HEK293T (cell line): ENCODE measurements at regions not wholly inside any gene's neighbourhood (a gene's known extent, or its start where the extent isn't known, plus 50 kb on each side); places are given as distances from the start of the nearest gene placed in this dataset.

Experiments
- ARNT ChIP-seq: fragments of 450-650 bp; IDR thresholded peaks from 2 replicates; pipeline ENCODE4 v1.6.1; 2017; ENCODE audit warnings: mild to moderate bottlenecking
- BHLHE40 ChIP-seq: fragments of 450-650 bp; IDR thresholded peaks from 2 replicates; pipeline ENCODE4 v1.6.1; 2016; ENCODE audit warnings: mild to moderate bottlenecking, moderate library complexity, borderline replicate concordance
- FOXA1 ChIP-seq: fragments of 450-650 bp; IDR thresholded peaks from 2 replicates; pipeline ENCODE4 v1.6.1; 2016; ENCODE audit warnings: mild to moderate bottlenecking
- FOXM1 ChIP-seq: fragments of 450-650 bp; IDR thresholded peaks from 2 replicates; pipeline ENCODE4 v1.6.1; 2017; ENCODE audit warnings: mild to moderate bottlenecking, borderline replicate concordance
- L3MBTL2 ChIP-seq: fragments of 450-650 bp; conservative IDR thresholded peaks from 2 replicates; pipeline ENCODE4 v1.6.1; 2016; ENCODE audit warnings: mild to moderate bottlenecking
- NFRKB ChIP-seq: fragments of 450-650 bp; IDR thresholded peaks from 2 replicates; pipeline ENCODE4 v1.6.1; 2016; ENCODE audit warnings: mild to moderate bottlenecking, moderate library complexity
- PKNOX1 ChIP-seq: fragments of 450-650 bp; IDR thresholded peaks from 2 replicates; pipeline ENCODE4 v1.6.1; 2016
- SP1 ChIP-seq: fragments of 450-650 bp; IDR thresholded peaks from 2 replicates; pipeline ENCODE4 v1.6.1; 2017
- SUZ12 ChIP-seq: fragments of 450-650 bp; IDR thresholded peaks from 2 replicates; pipeline ENCODE4 v1.6.1; 2016; ENCODE audit warnings: mild to moderate bottlenecking

DNA sequence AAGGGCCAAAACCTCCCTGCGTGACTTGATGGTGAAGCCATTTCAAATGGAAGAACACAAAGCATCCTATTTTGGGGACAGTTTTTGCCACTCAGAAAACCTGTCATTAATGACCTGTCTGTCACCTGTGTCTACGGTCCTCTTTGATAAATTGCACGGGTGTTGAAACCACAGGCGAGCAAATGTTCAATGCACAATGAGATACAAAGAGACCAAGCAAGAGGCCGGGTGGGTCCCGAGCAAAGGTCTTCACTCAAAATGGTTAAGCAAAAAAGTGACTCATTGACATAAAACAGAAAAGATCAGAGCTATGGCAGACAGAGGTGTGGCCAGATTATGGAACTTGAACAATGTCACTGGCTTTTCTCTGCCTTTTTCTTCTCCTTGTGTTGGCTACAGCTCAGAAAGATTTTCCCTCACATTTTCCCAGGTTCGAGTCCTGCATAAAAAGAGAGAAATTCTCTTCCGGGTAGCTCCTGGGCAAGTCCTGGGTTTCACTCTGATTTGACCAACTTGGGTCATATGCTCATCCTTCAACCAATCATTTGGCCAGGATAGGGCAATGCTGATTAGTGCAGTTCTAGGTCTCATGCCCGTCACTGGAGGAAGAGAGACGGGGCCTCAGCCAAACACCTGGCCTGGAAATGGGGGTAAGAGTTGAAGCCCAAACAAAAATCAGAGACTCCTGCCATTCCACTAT is 92.2 kb downstream of the CMC2 start:
- no peak for TF ChIP-seq L3MBTL2
- no peak for TF ChIP-seq SUZ12
- TF ChIP-seq ARNT = no peak
- no peak for TF ChIP-seq BHLHE40
- TF ChIP-seq PKNOX1 = no peak
- TF ChIP-seq SP1 = no peak
- TF ChIP-seq FOXM1 = no peak
- no peak for TF ChIP-seq FOXA1
- TF ChIP-seq NFRKB = no peak
